Jurkat, Clone E6-1 (cell line): ENCODE measurements at regions not wholly inside any gene's neighbourhood (a gene's known extent, or its start where the extent isn't known, plus 50 kb on each side); places are given as distances from the start of the nearest gene placed in this dataset.

ENCODE experiments used
- DNase-seq: peaks from one replicate; pipeline ENCODE4 v3.0.0-alpha.2; 2011; ENCODE audit warnings: low read depth, low spot score
- H3K4me3 ChIP-seq: 2 replicates; pipeline ENCODE4 v1.5.1; 2011; ENCODE audit warnings: mild to moderate bottlenecking, low read length, control low read depth, moderate library complexity

- DNase-seq: no peak
- H3K4me3 ChIP-seq: no peak overlapping the region
Measured at GRCh38 chr11:36713715-36714114, 115.7 kb upstream of the RAG2 start.

DNA sequence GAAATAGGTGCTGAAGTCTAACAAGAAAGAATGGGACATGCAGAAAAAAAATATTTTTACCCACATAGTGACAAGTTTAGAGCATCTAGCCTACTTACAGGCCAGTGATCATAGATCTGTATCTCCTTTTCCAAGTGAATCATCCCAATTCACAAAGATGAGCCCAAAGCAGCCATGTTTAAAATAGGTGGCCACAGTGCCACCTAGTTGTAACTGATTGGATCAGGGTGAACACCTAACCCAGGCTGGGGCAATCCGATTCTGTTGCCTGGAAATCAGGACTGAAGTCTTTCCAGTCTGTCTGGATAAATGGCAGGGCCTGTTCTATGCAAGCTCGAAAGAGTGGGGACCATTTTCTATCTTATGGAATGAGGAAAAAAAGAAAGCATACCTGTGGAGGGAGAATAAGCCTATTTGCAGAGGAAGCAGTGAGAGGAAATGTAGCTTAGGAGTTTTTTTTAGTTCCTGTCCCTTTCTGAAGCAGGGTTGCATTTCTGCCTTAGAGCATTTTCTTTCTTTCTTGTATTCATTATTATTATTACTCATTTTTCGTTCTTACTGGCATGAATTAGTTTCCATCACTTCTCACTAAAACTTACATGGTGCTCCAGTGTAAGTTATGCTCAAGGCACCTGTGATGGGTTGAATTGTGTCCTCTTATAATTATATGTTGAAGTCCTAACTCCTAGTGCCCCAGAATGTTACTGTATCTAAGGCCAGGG, 113.2 kb upstream of the RAG2 start:
- no peak overlapping the region for H3K4me3 ChIP-seq
- DNase-seq: no peak
